K562 (cell line): ENCODE measurements at regions not wholly inside any gene's neighbourhood (a gene's known extent, or its start where the extent isn't known, plus 50 kb on each side); places are given as distances from the start of the nearest gene placed in this dataset.

Experiments used
- ATAC-seq: fragments of 200-7000 bp; cut with Tn5 transposase; 3 replicates; pipeline ENCODE4 v1.9.1; 2020; ENCODE audit warnings: moderate library complexity
- BruUV-seq: library from RNA; stranded (reverse); fragments of 400-500 nt; replicated peaks from 2 replicates; lab custom pipeline; 2021; lab: Mats Ljungman, UMichigan
- CTCF ChIA-PET: fragments of 300-600 bp; formaldehyde crosslinking; extraction: SDS; loops from one replicate; lab custom pipeline; 2021; ENCODE audit warnings: low intra/inter-chr PET ratio; lab: Yijun Ruan, JAX
- POLR2A ChIA-PET: fragments of 300-600, 350-650 bp; sonication (Branson Sonifier 250); formaldehyde crosslinking; extraction: SDS; loops from one replicate; lab custom pipeline; 2021; ENCODE audit warnings: antibody characterized with exemption, inconsistent platforms; lab: Yijun Ruan, JAX
- DNase-seq, 4 experiments: peaks; one replicate each; pipeline versions ENCODE4 v3.0.0 to v3.0.0-alpha.2; 2011 to 2018; ENCODE audit warnings: low spot score in 3 of 4, mixed read lengths in 3 of 4; ENCODE audit errors: extremely low read depth in 1 of 4
- FAIRE-seq: peaks from 2 replicates; lab custom pipeline; 2011; peaks lifted over from hg19 to GRCh38; lab: Jason Lieb, UNC
- H2AFZ ChIP-seq: 2 replicates; pipeline ENCODE4 v1.6.0; 2011; ENCODE audit warnings: low read depth, low read length, control low read depth, inconsistent platforms
- H3K27ac ChIP-seq: fragments of 200-600 bp; 3 replicates; pipeline ENCODE4 v1.8.0; 2011; ENCODE audit warnings: low read depth, mild to moderate bottlenecking, control low read depth, inconsistent platforms, low read length, moderate library complexity, mixed read lengths; ENCODE audit errors: extremely low read depth
- H3K27me3 ChIP-seq, 2 experiments: fragments of 300-600 bp in 1 of 2; 2 replicates in 1 of 2; 3 replicates in 1 of 2; pipeline versions ENCODE4 v1.6.0 to v1.8.0; 2011; ENCODE audit warnings: inconsistent platforms in 2 of 2, low read length in 2 of 2, mild to moderate bottlenecking in 1 of 2, mixed read lengths in 1 of 2, moderate library complexity in 1 of 2; ENCODE audit not compliant: control insufficient read depth in 2 of 2, insufficient read depth in 2 of 2
- H3K36me3 ChIP-seq: fragments of 300-600 bp; 3 replicates; pipeline ENCODE4 v1.8.0; 2011; ENCODE audit warnings: mild to moderate bottlenecking, low read length, inconsistent platforms; ENCODE audit not compliant: control insufficient read depth, insufficient read depth
- H3K4me1 ChIP-seq, 2 experiments: fragments of 200-600 bp in 1 of 2; replicated peaks in 1 of 2; 2 replicates in 1 of 2; 3 replicates in 1 of 2; pipeline versions ENCODE4 v1.5.1 to v1.8.0; 2011; ENCODE audit warnings: inconsistent platforms in 2 of 2, low read length in 2 of 2, mild to moderate bottlenecking in 1 of 2, mixed read lengths in 1 of 2, moderate library complexity in 1 of 2; ENCODE audit not compliant: control insufficient read depth in 2 of 2, insufficient read depth in 2 of 2
- H3K4me2 ChIP-seq: 2 replicates; pipeline ENCODE4 v1.6.1; 2011; ENCODE audit warnings: low read length, control low read depth, inconsistent platforms, mixed read lengths; ENCODE audit not compliant: insufficient read depth
- H3K4me3 ChIP-seq: fragments of 200-600 bp; sonication (generic), shearing (Covaris generic); 2 replicates; pipeline ENCODE4 v1.5.1; 2016; ENCODE audit warnings: control low read depth, inconsistent platforms
- H3K79me2 ChIP-seq: fragments of 200-600 bp; 3 replicates; pipeline ENCODE4 v1.8.0; 2011; ENCODE audit warnings: low read length, inconsistent platforms; ENCODE audit not compliant: control insufficient read depth, insufficient read depth
- H3K9ac ChIP-seq, 2 experiments: 2 replicates each; pipeline versions ENCODE4 v1.6.0 to v1.6.1; 2011; ENCODE audit warnings: low read depth in 2 of 2, low read length in 2 of 2, control low read depth in 1 of 2, inconsistent platforms in 1 of 2, mild to moderate bottlenecking in 1 of 2, mixed read lengths in 1 of 2; ENCODE audit not compliant: insufficient read depth in 1 of 2
- H3K9me1 ChIP-seq: one replicate; pipeline ENCODE4 v1.6.0; 2011; ENCODE audit warnings: inconsistent platforms, mild to moderate bottlenecking, low read length, moderate library complexity; ENCODE audit not compliant: control insufficient read depth, insufficient read depth
- H3K9me3 ChIP-seq: replicated peaks from 2 replicates; pipeline ENCODE4 v1.5.1; 2011; ENCODE audit warnings: low read depth, low read length, inconsistent platforms; ENCODE audit not compliant: control insufficient read depth, insufficient read depth
- H4K20me1 ChIP-seq: replicated peaks from 2 replicates; pipeline ENCODE4 v1.6.1; 2011; ENCODE audit warnings: low read length, inconsistent platforms, mixed read lengths; ENCODE audit not compliant: control insufficient read depth, insufficient read depth
- CBX3 ChIP-seq, 2 experiments: IDR thresholded peaks; 1 replicate in 1 of 2; 2 replicates in 1 of 2; pipeline ENCODE4 v1.6.1; 2012; ENCODE audit warnings: inconsistent platforms in 2 of 2, low read length in 2 of 2, borderline replicate concordance in 1 of 2, control low read depth in 1 of 2
- ELK1 ChIP-seq: sonication (generic); formaldehyde crosslinking; IDR thresholded peaks from 2 replicates; pipeline ENCODE4 v1.8.1; 2022; ENCODE audit warnings: missing genetic modification reagents
- HNRNPL ChIP-seq: fragments of 200-400 bp; formaldehyde crosslinking; IDR thresholded peaks from 2 replicates; pipeline ENCODE4 v1.6.1; 2017; ENCODE audit warnings: low read depth, mild to moderate bottlenecking, low read length
- MCM7 ChIP-seq, 2 experiments: fragments of 450-650 bp; IDR thresholded peaks; 2 replicates each; pipeline ENCODE4 v1.6.1; 2016 to 2018
- WGBS: fragments of 100-300 bp; shearing (Covaris generic); methylation state at CpG from one replicate; pipeline ENCODE4 v1.1.6; 2016; ENCODE audit warnings: low coverage, mixed read lengths; ENCODE audit not compliant: insufficient coverage; ENCODE audit errors: missing lambda C conversion rate; 5-methylcytosine and 5-hydroxymethylcytosine counted together
- in situ Hi-C: fragments of 300-500 bp; cut with MboI; formaldehyde crosslinking; loops from 4 replicates; pipeline ENCODE4 v1.15.0; 2018; ENCODE audit warnings: inconsistent platforms, mixed read lengths
- intact Hi-C: fragments of 100-400 bp; cut with micrococcal nuclease; formaldehyde crosslinking; loops from 2 replicates; pipeline ENCODE4 v1.14.2; 2022
- TF ChIP-seq, protein P1 (sequence below): fragments of 250-450 bp; sonication (Bioruptor Pico); IDR thresholded peaks from 2 replicates; pipeline ENCODE4 v1.9.0; 2021; ENCODE audit warnings: mild to moderate bottlenecking
- TF ChIP-seq, protein P2 (sequence below), 3 experiments: fragments of 200-800 bp in 1 of 3; sonication (Bioruptor generic) in 1 of 3; sonication (generic) in 1 of 3; formaldehyde crosslinking in 1 of 3; IDR thresholded peaks; 2 replicates each; pipeline versions ENCODE4 v1.6.1 to v1.8.0; 2016 to 2022; ENCODE audit warnings: mild to moderate bottlenecking in 2 of 3, missing compliant biosample characterization in 2 of 3, missing genetic modification characterization in 2 of 3, missing genetic modification reagents in 1 of 3
- TF ChIP-seq, protein P3 (sequence below): fragments of 250-450 bp; sonication (Bioruptor Pico); IDR thresholded peaks from 2 replicates; pipeline ENCODE4 v1.4.0; 2020; ENCODE audit warnings: borderline replicate concordance

DNA sequence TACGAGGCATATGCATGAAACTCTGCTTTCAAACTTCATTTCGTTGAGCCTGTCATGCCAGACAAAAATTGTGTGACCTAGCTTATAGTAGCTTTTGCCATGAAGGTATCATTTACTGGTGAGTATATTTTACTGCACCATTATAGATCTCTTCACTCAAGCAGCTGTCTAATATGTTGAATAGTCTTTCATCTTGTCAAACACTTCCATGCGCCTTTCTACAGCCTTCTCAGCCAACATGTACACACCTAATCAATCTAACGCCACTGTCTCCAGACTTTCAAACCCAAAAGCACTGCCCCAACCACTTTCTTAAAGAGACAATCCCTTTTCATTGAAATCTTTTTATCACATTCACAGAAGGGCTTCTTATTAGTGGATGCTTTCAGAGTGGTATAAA is 757.4 kb downstream of the VRK1 start (continued):
- TF ChIP-seq, protein P1, sequence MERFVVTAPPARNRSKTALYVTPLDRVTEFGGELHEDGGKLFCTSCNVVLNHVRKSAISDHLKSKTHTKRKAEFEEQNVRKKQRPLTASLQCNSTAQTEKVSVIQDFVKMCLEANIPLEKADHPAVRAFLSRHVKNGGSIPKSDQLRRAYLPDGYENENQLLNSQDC (CRISPR knock-in tag): no peak
- TF ChIP-seq MCM7 (IDR thresholded peaks at IDR 0.05): no peak
- no peak for TF ChIP-seq HNRNPL
- TF ChIP-seq ELK1: no peak
- TF ChIP-seq, protein P2, sequence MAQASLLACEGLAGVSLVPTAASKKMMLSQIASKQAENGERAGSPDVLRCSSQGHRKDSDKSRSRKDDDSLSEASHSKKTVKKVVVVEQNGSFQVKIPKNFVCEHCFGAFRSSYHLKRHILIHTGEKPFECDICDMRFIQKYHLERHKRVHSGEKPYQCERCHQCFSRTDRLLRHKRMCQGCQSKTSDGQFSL (CRISPR knock-in tag; IDR thresholded peaks at IDR 0.05): no peak
- TF ChIP-seq, protein P2 (tag; IDR thresholded peaks at IDR 0.05): no peak

- TF ChIP-seq, protein P3, sequence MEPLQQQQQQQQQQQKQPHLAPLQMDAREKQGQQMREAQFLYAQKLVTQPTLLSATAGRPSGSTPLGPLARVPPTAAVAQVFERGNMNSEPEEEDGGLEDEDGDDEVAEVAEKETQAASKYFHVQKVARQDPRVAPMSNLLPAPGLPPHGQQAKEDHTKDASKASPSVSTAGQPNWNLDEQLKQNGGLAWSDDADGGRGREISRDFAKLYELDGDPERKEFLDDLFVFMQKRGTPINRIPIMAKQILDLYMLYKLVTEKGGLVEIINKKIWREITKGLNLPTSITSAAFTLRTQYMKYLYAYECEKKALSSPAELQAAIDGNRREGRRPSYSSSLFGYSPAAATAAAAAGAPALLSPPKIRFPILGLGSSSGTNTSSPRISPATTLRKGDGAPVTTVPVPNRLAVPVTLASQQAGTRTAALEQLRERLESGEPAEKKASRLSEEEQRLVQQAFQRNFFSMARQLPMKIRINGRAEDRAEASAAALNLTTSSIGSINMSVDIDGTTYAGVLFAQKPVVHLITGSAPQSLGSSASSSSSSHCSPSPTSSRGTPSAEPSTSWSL (CRISPR knock-in tag): no peak
- TF ChIP-seq CBX3 (IDR thresholded peaks at IDR 0.05; ENCODE audit: borderline replicate concordance in 1 of 2, low read length in 2 of 2): no peak
- H3K9me1 ChIP-seq: no peaks in the 10 kb centered on the region
- no TSS peak for BruUV-seq
- in situ Hi-C loops (no loop called here), intact Hi-C loops (no loop called here)
- H3K27ac ChIP-seq: no peak overlapping the region
- no peak for FAIRE-seq
- no peaks in the 10 kb centered on the region for H3K27me3 ChIP-seq
- no peaks in the 10 kb centered on the region for H4K20me1 ChIP-seq
- 0% methylated on average over 2 of the region's 3 CpGs for WGBS
- CTCF ChIA-PET: no interaction called here
- no peaks in the 10 kb centered on the region for H3K36me3 ChIP-seq
- no peak for ATAC-seq
- H3K79me2 ChIP-seq: no peaks in the 10 kb centered on the region
- no peaks in the 10 kb centered on the region for H3K9me3 ChIP-seq
- no peak overlapping the region for H3K4me3 ChIP-seq
- POLR2A ChIA-PET: no interaction called here
- no peaks in the 10 kb centered on the region for H3K4me1 ChIP-seq
- H3K9ac ChIP-seq: no peak overlapping the region
- DNase-seq: no peak
- H3K4me2 ChIP-seq: no peak overlapping the region
- H2AFZ ChIP-seq: no peak overlapping the region
Measured at GRCh38 chr14:97564334-97564733, 767.2 kb downstream of the VRK1 start.
